GM23338 (cell line): ENCODE measurements at regions not wholly inside any gene's neighbourhood (a gene's known extent, or its start where the extent isn't known, plus 50 kb on each side); places are given as distances from the start of the nearest gene placed in this dataset.

ENCODE experiments used
- CREB1 ChIP-seq: fragments of 250-450 bp; sonication (Bioruptor Pico); IDR thresholded peaks from 2 replicates; pipeline ENCODE4 v1.5.0; 2020; ENCODE audit warnings: low read depth, mild to moderate bottlenecking, moderate library complexity
- EZH2phosphoT487 ChIP-seq: fragments of 200-600 bp; sonication (generic); IDR thresholded peaks from one replicate; pipeline ENCODE4 v1.8.1; 2018; ENCODE audit warnings: antibody characterized with exemption; ENCODE audit not compliant: unreplicated experiment
- ZNF114 ChIP-seq: fragments of 250-450 bp; sonication (Bioruptor Pico); IDR thresholded peaks from 2 replicates; pipeline ENCODE4 v1.5.0; 2020; ENCODE audit warnings: mild to moderate bottlenecking, moderate library complexity
- ZNF331 ChIP-seq: fragments of 250-450 bp; sonication (Bioruptor Pico); IDR thresholded peaks from 2 replicates; pipeline ENCODE4 v1.5.0; 2020; ENCODE audit warnings: low read depth, mild to moderate bottlenecking, moderate library complexity
- ZNF462 ChIP-seq: fragments of 250-450 bp; sonication (Bioruptor Pico); IDR thresholded peaks from 2 replicates; pipeline ENCODE4 v1.5.0; 2020; ENCODE audit warnings: mild to moderate bottlenecking, moderate library complexity
- TF ChIP-seq, protein P1 (sequence below): IDR thresholded peaks from one replicate; pipeline ENCODE4 v1.6.1; 2018; ENCODE audit warnings: antibody characterized with exemption; ENCODE audit not compliant: unreplicated experiment

DNA sequence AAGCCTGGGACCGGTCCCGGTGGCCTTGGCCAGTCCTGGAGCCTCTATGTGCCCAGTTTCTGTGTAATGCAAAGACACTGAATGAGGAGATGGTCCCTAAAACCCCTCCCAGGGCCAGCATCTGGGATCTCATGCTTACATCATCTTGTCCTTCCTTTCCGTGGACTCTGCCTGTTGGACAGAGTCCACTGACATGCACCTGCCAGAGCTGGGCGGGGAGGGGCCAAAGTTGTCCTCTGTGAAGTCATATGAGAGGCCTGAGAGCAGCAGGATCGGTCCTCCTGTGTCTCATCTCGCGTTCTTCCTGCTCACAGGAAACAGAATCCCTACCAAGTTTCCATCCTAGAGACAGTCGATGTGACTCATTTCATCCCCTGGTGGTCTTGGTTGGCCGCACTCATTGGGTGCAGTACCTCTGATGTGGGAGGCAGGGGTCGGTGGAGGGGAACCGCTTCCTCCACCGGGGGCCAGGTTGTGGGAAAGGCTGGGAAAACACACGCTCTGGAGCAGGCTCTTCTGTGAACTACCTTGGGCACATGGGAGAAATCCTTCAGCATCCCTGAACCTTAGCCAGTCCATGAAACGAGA, 389.6 kb upstream of the PODXL start (continued):
- TF ChIP-seq ZNF462 (CRISPR knock-in tag) (no peak), EZH2phosphoT487 (no peak), ZNF331 (no peak), CREB1 (no peak), ZNF114 (no peak)
- TF ChIP-seq, protein P1, sequence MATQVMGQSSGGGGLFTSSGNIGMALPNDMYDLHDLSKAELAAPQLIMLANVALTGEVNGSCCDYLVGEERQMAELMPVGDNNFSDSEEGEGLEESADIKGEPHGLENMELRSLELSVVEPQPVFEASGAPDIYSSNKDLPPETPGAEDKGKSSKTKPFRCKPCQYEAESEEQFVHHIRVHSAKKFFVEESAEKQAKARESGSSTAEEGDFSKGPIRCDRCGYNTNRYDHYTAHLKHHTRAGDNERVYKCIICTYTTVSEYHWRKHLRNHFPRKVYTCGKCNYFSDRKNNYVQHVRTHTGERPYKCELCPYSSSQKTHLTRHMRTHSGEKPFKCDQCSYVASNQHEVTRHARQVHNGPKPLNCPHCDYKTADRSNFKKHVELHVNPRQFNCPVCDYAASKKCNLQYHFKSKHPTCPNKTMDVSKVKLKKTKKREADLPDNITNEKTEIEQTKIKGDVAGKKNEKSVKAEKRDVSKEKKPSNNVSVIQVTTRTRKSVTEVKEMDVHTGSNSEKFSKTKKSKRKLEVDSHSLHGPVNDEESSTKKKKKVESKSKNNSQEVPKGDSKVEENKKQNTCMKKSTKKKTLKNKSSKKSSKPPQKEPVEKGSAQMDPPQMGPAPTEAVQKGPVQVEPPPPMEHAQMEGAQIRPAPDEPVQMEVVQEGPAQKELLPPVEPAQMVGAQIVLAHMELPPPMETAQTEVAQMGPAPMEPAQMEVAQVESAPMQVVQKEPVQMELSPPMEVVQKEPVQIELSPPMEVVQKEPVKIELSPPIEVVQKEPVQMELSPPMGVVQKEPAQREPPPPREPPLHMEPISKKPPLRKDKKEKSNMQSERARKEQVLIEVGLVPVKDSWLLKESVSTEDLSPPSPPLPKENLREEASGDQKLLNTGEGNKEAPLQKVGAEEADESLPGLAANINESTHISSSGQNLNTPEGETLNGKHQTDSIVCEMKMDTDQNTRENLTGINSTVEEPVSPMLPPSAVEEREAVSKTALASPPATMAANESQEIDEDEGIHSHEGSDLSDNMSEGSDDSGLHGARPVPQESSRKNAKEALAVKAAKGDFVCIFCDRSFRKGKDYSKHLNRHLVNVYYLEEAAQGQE, result no peak
